Naive thymus-derived CD4-positive, alpha-beta T cell (primary cell): ENCODE measurements at regions not wholly inside any gene's neighbourhood (a gene's known extent, or its start where the extent isn't known, plus 50 kb on each side); places are given as distances from the start of the nearest gene placed in this dataset.

ENCODE experiments used
- ATAC-seq: fragments of 150-1000 bp; cut with Tn5 transposase; 2 replicates; pipeline ENCODE4 v1.10.0; 2021; ENCODE audit warnings: mild to moderate bottlenecking, moderate library complexity
- CTCF ChIA-PET: fragments of 350-600 bp; sonication (Branson Sonifier 250); formaldehyde crosslinking; loops from one replicate; lab custom pipeline; 2021; ENCODE audit warnings: antibody characterized with exemption; lab: Charles Lee
- POLR2A ChIA-PET: fragments of 350-600 bp; sonication (Branson Sonifier 250); formaldehyde crosslinking; loops from one replicate; lab custom pipeline; 2021; ENCODE audit warnings: antibody characterized with exemption, inconsistent platforms; lab: Charles Lee
- DNase-seq, 9 donors: peaks; one replicate each; pipeline versions ENCODE4 v3.0.0 to v3.0.0-alpha.2; 2020 to 2022; ENCODE audit warnings: mixed read lengths in 1 of 9
- H3K27ac ChIP-seq: one replicate; pipeline ENCODE4 v1.7.0; 2013; ENCODE audit warnings: mild to moderate bottlenecking, low read depth, low read length, moderate library complexity
- H3K27me3 ChIP-seq, 2 donors: one replicate each; pipeline ENCODE4 v1.7.0; 2013; ENCODE audit warnings: low read length in 2 of 2, mild to moderate bottlenecking in 2 of 2, moderate library complexity in 2 of 2; ENCODE audit not compliant: control insufficient read depth in 2 of 2, insufficient read depth in 2 of 2
- H3K36me3 ChIP-seq, 3 experiments: 1 replicate in 2 of 3; 2 replicates in 1 of 3; pipeline ENCODE4 v1.7.0; 2013; ENCODE audit warnings: low read length in 3 of 3, mild to moderate bottlenecking in 3 of 3, moderate library complexity in 1 of 3; ENCODE audit not compliant: insufficient read depth in 3 of 3, control insufficient read depth in 2 of 3
- H3K4me1 ChIP-seq, 2 donors: one replicate each; pipeline ENCODE4 v1.7.0; 2013; ENCODE audit warnings: low read length in 2 of 2, mild to moderate bottlenecking in 2 of 2, moderate library complexity in 1 of 2; ENCODE audit not compliant: control insufficient read depth in 2 of 2, insufficient read depth in 2 of 2
- H3K4me3 ChIP-seq: 2 replicates; pipeline ENCODE4 v1.7.0; 2013; ENCODE audit warnings: mild to moderate bottlenecking, low read length
- H3K9me3 ChIP-seq, 3 experiments: 1 replicate in 2 of 3; 2 replicates in 1 of 3; pipeline ENCODE4 v1.7.0; 2013; ENCODE audit warnings: low read length in 3 of 3; ENCODE audit not compliant: control insufficient read depth in 2 of 3
- H3K27ac Mint-ChIP-seq, 9 donors: one replicate each; pipeline ENCODE4 v1.8.0; 2020 to 2022; ENCODE audit warnings: mixed read lengths in 9 of 9, mild to moderate bottlenecking in 8 of 9, moderate library complexity in 5 of 9, inconsistent platforms in 2 of 9
- H3K27me3 Mint-ChIP-seq, 5 donors: one replicate each; pipeline ENCODE4 v1.8.0; 2021 to 2022; ENCODE audit warnings: mixed read lengths in 5 of 5, mild to moderate bottlenecking in 1 of 5
- H3K36me3 Mint-ChIP-seq, 5 donors: one replicate each; pipeline ENCODE4 v1.8.0; 2020 to 2022; ENCODE audit warnings: mixed read lengths in 5 of 5, mild to moderate bottlenecking in 3 of 5, inconsistent platforms in 1 of 5
- H3K4me1 Mint-ChIP-seq, 7 donors: one replicate each; pipeline ENCODE4 v1.8.0; 2020 to 2022; ENCODE audit warnings: mixed read lengths in 7 of 7, mild to moderate bottlenecking in 3 of 7, inconsistent platforms in 1 of 7
- H3K4me3 Mint-ChIP-seq, 10 donors: one replicate each; pipeline ENCODE4 v1.8.0; 2020 to 2022; ENCODE audit warnings: mild to moderate bottlenecking in 10 of 10, mixed read lengths in 10 of 10, moderate library complexity in 6 of 10, inconsistent platforms in 2 of 10
- H3K9me3 Mint-ChIP-seq, 11 donors: one replicate each; pipeline ENCODE4 v1.8.0; 2020 to 2022; ENCODE audit warnings: mixed read lengths in 11 of 11, mild to moderate bottlenecking in 4 of 11, inconsistent platforms in 1 of 11, moderate library complexity in 1 of 11
- intact Hi-C, 2 donors: fragments of 100-400 bp; cut with micrococcal nuclease; formaldehyde crosslinking; loops; one replicate each; pipeline ENCODE4 v1.15.1; 2023

DNA sequence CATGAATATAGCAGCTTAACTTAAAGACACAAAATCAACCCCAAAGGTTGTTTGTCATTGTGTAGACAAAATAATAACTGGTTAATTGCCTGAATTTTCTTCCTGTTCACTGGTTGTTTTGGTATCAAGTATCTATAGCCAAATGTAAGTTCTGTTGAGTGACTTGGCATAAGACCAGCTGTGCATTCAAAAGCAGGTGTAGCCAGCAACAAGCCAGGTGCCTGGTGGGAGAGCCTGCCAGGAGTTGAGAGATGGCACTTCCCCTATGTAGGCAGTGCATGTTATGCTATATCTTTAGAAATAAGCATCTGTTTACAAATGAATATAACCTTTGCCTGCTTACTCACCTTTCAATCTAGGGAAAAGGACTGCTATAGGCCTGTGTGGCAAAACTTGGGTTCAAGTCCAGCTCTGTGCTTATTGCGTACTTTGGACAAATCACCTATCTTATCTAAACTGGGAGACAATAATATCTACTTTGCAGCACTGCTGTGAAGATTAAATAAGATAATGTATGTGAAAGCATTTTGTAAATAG is 84.9 kb upstream of the TBL1XR1 start:
- ATAC-seq = no peak
- Mint-ChIP-seq H3K27ac (peak overlapping the region in 2 of 9 donors; percentile 26 to 78), H3K4me1 (peaks cover 20 to 42% (median 31%) of the 10 kb centered on the region in 7 donors), H3K9me3 (peaks cover 0 to 8% (median 0%) of the 10 kb centered on the region in 11 donors), H3K27me3 (no peaks in the 10 kb centered on the region), H3K4me3 (peak overlapping the region in 3 of 10 donors; percentile 6 to 48 (median 9)), H3K36me3 (peaks cover 0 to 20% (median 0%) of the 10 kb centered on the region in 5 donors)
- H3K27ac ChIP-seq = no peak overlapping the region
- H3K36me3 ChIP-seq = no peaks in the 10 kb centered on the region
- intact Hi-C loops = loop anchor here in 1 of 2 donors (5.0 kb wide), 1 partner anchor 75 kb away; no protein-coding TSS in a partner anchor
- H3K4me3 ChIP-seq = no peak overlapping the region
- no peak for DNase-seq
- ChIA-PET POLR2A (interaction anchor here (1.2 kb wide), 1 partner anchor 81 kb away, joined by 5 read pairs; no protein-coding TSS in a partner anchor), CTCF (interaction anchor here (0.5 to 0.6 kb wide), 2 partner anchors 52 to 102 kb away, joined by 3 read pairs; no protein-coding TSS in a partner anchor)
- H3K9me3 ChIP-seq = no peaks in the 10 kb centered on the region
- H3K4me1 ChIP-seq = peaks cover 0 to 22% of the 10 kb centered on the region in 2 donors
- H3K27me3 ChIP-seq = no peaks in the 10 kb centered on the region

DNA sequence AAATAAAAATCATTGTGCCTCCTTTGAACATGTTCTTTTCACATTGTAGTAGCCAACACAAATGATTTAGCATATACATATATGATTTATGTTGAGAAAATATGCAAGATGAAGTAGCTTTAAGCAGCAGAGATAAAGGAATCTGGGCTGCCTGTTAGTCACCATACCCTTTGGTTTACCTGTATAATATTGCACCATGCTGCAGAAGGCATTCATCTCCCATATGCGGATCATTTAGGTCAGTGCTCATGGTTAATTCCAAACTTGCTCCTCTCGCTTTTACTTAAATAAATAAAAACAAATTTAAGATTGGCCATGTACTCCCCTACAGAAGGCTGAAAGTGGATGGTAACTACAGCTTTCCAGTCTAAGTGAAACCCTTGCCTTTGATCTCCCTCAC is 86.7 kb upstream of the TBL1XR1 start:
- Mint-ChIP-seq H3K4me1 (peaks cover 22 to 42% (median 30%) of the 10 kb centered on the region in 7 donors), H3K27ac (peak overlapping the region in 7 of 9 donors; percentile 6 to 86 (median 46)), H3K27me3 (no peaks in the 10 kb centered on the region), H3K9me3 (peaks cover 0 to 8% (median 0%) of the 10 kb centered on the region in 11 donors), H3K4me3 (peak overlapping the region in 8 of 10 donors; percentile 3 to 68 (median 42)), H3K36me3 (peaks cover 0 to 20% (median 0%) of the 10 kb centered on the region in 5 donors)
- Histone ChIP-seq H3K9me3 (no peaks in the 10 kb centered on the region), H3K4me1 (peaks cover 0 to 22% of the 10 kb centered on the region in 2 donors), H3K36me3 (no peaks in the 10 kb centered on the region), H3K27me3 (no peaks in the 10 kb centered on the region), H3K27ac (no peak overlapping the region), H3K4me3 (no peak overlapping the region)
- ChIA-PET CTCF (no interaction called here), POLR2A (interaction anchor here (0.9 kb wide), 1 partner anchor 16 kb away, joined by 3 read pairs; no protein-coding TSS in a partner anchor)
- no peak for ATAC-seq
- intact Hi-C loops = loop anchor here (1.0 to 5.0 kb wide), 3 partner anchors 73 to 86 kb away; no protein-coding TSS in a partner anchor
- no peak for DNase-seq

DNA sequence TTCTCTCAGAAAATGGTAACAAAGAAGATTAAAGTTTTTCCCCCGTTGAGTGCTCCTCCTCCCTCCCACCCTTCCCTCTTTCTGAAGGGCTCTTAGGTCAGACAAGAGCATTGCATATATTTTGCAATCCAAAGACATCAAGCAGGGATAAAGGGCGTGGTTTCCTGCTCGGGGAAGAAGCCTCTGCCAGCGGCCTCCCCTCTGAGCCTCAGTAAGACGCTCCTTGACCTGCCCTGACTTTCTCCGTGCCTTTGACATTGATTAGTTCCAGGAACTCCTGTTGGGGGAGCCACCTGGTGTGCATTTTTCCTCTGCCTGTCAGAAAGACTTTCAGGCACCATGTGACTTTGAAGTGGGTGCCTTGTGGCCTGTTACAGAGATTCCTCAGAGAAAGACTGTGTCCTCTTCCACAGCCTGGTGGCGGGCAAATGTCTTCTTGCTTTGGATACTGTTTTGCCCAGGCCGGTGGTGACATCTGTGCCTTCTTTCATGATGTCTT is 87.2 kb upstream of the TBL1XR1 start:
- peaks cover 0 to 7% (median 0%) of the 10 kb centered on the region in 11 donors for H3K9me3 Mint-ChIP-seq
- DNase-seq (peak in 7 of 9 donors; percentile 1 to 25 (median 10)), ATAC-seq (peak; percentile 62)
- H3K4me3 Mint-ChIP-seq = peak overlapping the region in 9 of 10 donors; percentile 3 to 74 (median 47)
- H3K27me3 ChIP-seq = no peaks in the 10 kb centered on the region
- peaks cover 0 to 22% of the 10 kb centered on the region in 2 donors for H3K4me1 ChIP-seq
- no peaks in the 10 kb centered on the region for H3K27me3 Mint-ChIP-seq
- POLR2A ChIA-PET = interaction anchor here (0.9 to 1.0 kb wide), 2 partner anchors 10 to 17 kb away, joined by 3 to 4 read pairs; no protein-coding TSS in a partner anchor
- H3K27ac ChIP-seq = no peak overlapping the region
- no peaks in the 10 kb centered on the region for H3K9me3 ChIP-seq
- no peaks in the 10 kb centered on the region for H3K36me3 ChIP-seq
- intact Hi-C loops = loop anchor here (1.0 to 5.0 kb wide), 3 partner anchors 73 to 86 kb away; no protein-coding TSS in a partner anchor
- peaks cover 0 to 18% (median 0%) of the 10 kb centered on the region in 5 donors for H3K36me3 Mint-ChIP-seq
- CTCF ChIA-PET = no interaction called here
- H3K27ac Mint-ChIP-seq = peak overlapping the region in 8 of 9 donors; percentile 6 to 86 (median 58)
- peaks cover 22 to 39% (median 30%) of the 10 kb centered on the region in 7 donors for H3K4me1 Mint-ChIP-seq
- no peak overlapping the region for H3K4me3 ChIP-seq

DNA sequence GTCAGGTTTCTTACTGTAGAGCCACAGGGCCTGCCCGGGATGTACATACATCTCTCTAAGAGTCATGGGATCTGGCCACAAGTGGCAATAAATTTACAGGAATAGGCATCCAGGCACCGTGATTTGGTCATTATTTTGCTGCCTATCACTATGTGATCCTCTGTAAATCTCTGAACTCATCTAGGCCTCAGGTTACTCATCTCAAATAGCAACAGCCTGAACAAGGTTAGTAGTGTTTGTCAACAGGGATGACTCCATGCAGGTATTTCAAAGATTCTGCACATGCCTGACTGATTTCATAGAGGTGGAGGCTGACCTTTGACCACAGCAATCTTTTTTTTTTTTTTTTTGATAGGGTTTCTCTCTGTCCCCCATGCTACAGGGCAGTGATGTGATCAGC is 88.8 kb upstream of the TBL1XR1 start:
- Mint-ChIP-seq H3K4me1 (peaks cover 19 to 35% (median 27%) of the 10 kb centered on the region in 7 donors), H3K27me3 (no peaks in the 10 kb centered on the region), H3K27ac (peak overlapping the region in 1 of 9 donors; percentile 12), H3K9me3 (peaks cover 0 to 7% (median 0%) of the 10 kb centered on the region in 11 donors), H3K36me3 (peaks cover 0 to 11% (median 0%) of the 10 kb centered on the region in 5 donors), H3K4me3 (no peak overlapping the region)
- ChIA-PET CTCF (no interaction called here), POLR2A (no interaction called here)
- no peaks in the 10 kb centered on the region for H3K27me3 ChIP-seq
- H3K4me1 ChIP-seq = peaks cover 0 to 18% of the 10 kb centered on the region in 2 donors
- DNase-seq (no peak), ATAC-seq (no peak)
- no peak overlapping the region for H3K27ac ChIP-seq
- no peaks in the 10 kb centered on the region for H3K36me3 ChIP-seq
- no peak overlapping the region for H3K4me3 ChIP-seq
- H3K9me3 ChIP-seq = no peaks in the 10 kb centered on the region
- intact Hi-C loops = no loop called here

DNA sequence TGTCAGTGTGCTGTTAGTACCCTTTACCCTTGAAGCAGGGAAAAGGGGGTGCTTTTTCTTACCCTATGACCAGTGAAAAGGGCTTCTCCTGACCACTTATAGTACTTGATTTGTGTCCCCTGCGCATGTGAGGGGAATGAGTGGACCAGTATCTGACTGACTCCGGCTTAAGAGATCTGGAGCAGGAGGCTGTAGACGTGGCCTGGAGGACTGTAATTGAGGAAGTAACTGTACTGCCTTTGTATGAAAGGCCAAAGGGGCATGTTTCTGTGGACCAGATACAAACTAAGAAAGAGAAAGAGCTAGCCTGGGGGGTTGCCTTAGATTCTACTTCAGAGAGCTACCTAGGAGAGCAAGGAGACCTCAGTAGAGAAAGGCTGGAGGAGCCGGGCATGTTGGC is 89.9 kb upstream of the TBL1XR1 start:
- Mint-ChIP-seq H3K4me1 (peaks cover 7 to 23% (median 15%) of the 10 kb centered on the region in 7 donors), H3K27me3 (no peaks in the 10 kb centered on the region), H3K36me3 (peaks cover 0 to 1% (median 0%) of the 10 kb centered on the region in 5 donors), H3K9me3 (peaks cover 0 to 2% (median 0%) of the 10 kb centered on the region in 11 donors), H3K27ac (no peak overlapping the region), H3K4me3 (no peak overlapping the region)
- DNase-seq (no peak), ATAC-seq (no peak)
- intact Hi-C loops = no loop called here
- CTCF ChIA-PET = no interaction called here
- no peaks in the 10 kb centered on the region for H3K9me3 ChIP-seq
- H3K27ac ChIP-seq = no peak overlapping the region
- H3K27me3 ChIP-seq = no peaks in the 10 kb centered on the region
- peaks cover 0 to 8% of the 10 kb centered on the region in 2 donors for H3K4me1 ChIP-seq
- no peak overlapping the region for H3K4me3 ChIP-seq
- POLR2A ChIA-PET = no interaction called here
- no peaks in the 10 kb centered on the region for H3K36me3 ChIP-seq

DNA sequence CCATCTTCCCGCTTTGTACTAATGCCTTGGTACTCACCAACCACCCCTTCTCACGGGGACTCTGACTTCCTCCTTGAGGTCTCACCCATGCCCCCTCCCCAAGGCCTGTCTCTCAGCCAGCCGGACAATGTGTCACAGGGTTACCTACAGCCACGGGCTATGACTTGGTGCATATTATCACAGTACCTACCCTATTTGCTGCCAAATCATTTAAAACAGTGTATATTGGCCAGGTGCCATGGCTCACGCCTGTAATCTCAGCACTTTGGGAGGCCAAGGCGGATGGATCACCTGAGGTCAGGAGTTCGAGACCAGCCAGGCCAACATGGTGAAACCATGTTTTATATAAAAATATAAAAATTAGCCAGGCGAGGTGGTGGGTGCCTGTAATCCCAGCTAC is 93.4 kb upstream of the TBL1XR1 start:
- H3K27me3 Mint-ChIP-seq = no peaks in the 10 kb centered on the region

More for the DNA sequence above, 93.4 kb upstream of the TBL1XR1 start:
- H3K9me3 Mint-ChIP-seq = peaks cover 0 to 3% (median 0%) of the 10 kb centered on the region in 11 donors
- no peak overlapping the region for H3K4me3 ChIP-seq
- no peaks in the 10 kb centered on the region for H3K9me3 ChIP-seq
- no peak overlapping the region for H3K4me3 Mint-ChIP-seq
- no peak for ATAC-seq
- no peaks in the 10 kb centered on the region for H3K36me3 ChIP-seq
- peaks cover 0 to 1% (median 0%) of the 10 kb centered on the region in 5 donors for H3K36me3 Mint-ChIP-seq
- no peak overlapping the region for H3K27ac ChIP-seq
- H3K27me3 ChIP-seq = no peaks in the 10 kb centered on the region
- H3K27ac Mint-ChIP-seq = no peak overlapping the region
- H3K4me1 Mint-ChIP-seq = peaks cover 0 to 7% (median 4%) of the 10 kb centered on the region in 7 donors
- CTCF ChIA-PET = no interaction called here
- POLR2A ChIA-PET = no interaction called here
- intact Hi-C loops = no loop called here
- H3K4me1 ChIP-seq = no peaks in the 10 kb centered on the region
- no peak for DNase-seq
